Stimulated activated CD4-positive, alpha-beta T cell treated with anti-CD3 and anti-CD28 coated beads, Interleukin-2, amount 100 ng/mL, for 24 hours (primary cell): ENCODE measurements at regions not wholly inside any gene's neighbourhood (a gene's known extent, or its start where the extent isn't known, plus 50 kb on each side); places are given as distances from the start of the nearest gene placed in this dataset.
A peak's percentile ranks its signal among the peaks of the same experiment; 100 is the strongest.
"Not testable (repeated sequence)": the region's sequence is repeated elsewhere in the genome, so short reads cannot be mapped to it uniquely, and the experiment has no call there.

Source experiments
- DNase-seq, 2 donors: peaks; one replicate each; pipeline ENCODE4 v3.0.0-alpha.2; 2020

- DNase-seq: no peak
Observed at GRCh38 chr3:75129101-75129500, 514.6 kb upstream of the CNTN3 start.

DNA sequence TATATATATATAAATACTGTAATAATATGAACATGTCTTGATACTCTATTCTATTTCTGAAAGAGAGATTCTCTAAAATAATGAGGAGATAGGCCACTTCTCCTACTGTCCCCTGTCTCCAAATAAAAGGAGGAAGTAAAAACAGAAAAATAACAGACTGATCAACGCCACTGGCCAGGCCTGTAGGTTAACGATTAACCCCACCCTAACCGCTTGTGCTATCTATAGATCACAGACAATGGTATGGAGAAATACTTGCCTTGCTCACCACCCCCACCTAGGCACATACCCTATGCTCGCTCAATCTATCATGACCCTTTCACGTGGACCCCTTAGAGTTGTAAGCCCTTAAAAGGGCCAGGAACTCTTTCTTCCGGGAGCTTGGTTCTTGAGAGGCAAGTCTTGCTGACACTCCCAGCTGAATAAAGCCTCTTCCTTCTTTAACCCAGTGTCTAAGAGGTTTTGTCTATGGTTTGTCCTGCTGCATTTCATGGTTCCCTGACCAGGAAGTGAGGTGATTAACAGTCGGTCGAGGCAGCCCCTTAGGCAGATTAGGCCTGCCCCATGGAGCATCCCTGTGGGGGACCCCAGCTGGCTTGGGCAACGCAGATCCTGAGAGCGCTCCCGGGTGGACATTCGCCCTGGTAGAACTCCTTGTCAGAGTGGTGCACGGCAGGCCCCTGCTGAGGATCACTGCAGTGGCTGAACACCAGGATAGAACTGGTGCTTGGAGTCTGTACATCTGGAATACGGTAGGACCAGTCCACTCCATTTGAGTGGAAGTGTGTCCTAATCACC, 521.8 kb upstream of the CNTN3 start:
- DNase-seq: no peak

GRCh38 chr3:75138345-75138744, 523.9 kb upstream of the CNTN3 start:
- DNase-seq: no peak

GRCh38 chr3:75140904-75141615, 523.1 kb upstream of the FRG2C start:
- DNase-seq: no peak

DNA sequence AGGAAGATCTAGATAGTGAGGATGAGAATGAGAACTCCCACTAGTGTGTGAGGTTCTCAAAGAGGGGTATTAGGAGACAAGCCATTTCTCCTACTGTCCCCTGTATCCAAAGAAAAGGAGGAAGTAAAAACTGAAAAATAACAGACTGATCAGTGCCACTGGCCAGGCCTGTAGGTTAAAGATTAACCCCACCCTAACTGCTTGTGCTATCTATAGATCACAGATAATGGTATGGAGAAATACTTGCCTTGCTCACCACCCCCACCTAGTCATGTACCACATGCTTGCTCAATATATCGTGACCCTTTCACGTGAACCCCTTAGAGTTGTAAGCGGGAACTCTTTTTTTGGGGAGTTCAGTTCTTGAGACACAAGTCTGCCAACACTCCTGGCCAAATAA, 519.7 kb upstream of the FRG2C start:
- no peak for DNase-seq

DNA sequence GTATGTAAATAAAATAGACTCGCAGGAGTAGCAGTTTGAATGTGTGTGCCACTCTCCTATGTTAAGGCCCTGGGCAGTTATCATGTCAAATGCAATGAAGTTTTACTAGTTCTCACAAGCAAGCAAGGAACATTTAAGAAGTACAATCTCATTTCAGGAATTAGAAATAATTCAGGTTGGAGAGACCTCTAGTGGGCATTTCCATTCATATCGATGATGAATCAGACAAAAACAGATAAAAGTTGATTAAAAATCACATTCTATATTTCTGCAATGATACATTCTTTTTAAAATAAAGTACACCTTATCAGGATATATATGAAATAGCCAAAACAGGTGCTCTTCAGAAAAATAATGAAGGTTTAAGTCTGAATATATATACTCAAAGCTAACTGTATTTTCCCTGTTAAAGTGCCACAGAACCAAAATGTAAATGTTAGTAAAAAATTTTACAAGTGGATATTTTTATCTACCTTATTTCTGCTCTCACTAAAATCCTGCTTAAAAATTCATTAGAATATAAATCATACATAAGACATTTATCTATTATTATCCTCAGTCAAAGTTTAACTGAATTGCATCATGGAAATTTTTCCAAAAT, 492.4 kb upstream of the FRG2C start:
- DNase-seq: no peak

GRCh38 chr3:75176937-75177336, 487.2 kb upstream of the FRG2C start:
- DNase-seq: no peak

DNA sequence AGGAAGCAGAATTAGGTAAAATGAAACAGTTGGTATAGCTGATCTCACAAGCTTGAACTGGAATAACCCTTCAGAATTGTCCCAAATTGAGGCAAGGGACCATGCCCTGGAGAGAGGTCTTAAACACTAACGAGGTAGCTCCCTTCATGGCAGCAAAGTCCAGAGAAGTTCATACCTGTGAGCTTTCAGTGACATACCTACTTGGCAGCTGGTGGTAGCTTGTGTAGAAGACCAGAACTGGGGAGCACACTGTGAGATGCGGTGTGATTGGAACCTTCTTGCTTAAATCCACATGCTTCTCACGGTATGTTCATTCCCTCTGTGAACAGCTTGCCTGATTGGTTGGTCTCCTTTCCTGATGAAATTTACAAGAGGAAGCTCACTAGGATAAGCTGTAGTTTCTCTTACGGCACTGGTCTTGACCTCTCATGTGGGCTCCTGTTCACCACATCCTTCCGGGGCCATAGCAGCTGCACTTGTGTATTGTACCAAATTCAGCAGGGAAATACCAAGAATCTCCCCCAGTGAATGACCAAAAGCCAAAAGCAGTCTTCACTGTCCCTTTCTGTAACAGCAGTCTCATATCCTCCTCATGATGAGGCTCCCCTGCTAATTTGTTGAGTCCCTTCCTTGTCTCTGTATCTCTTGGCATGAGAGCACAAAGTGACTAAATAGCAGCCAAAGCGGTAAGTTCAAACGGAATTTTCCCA, 483.7 kb upstream of the FRG2C start:
- no peak for DNase-seq

DNA sequence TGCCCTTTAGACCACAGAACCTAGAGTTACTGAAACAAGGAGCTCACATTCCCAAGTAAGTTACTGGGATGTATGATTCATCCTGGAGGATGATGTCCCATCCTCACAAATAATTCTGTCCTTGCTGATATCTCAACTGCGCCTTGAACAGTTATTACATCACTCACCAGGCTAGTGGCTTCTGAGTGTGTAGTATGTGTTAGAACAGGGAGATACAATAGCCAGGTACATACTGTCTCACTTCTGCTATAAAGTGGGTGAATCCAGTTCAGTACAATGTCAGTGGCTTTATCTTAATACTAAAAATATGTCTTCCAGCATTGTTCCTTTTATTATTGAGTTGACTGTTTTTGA, 483.2 kb upstream of the FRG2C start:
- DNase-seq: no peak

DNA sequence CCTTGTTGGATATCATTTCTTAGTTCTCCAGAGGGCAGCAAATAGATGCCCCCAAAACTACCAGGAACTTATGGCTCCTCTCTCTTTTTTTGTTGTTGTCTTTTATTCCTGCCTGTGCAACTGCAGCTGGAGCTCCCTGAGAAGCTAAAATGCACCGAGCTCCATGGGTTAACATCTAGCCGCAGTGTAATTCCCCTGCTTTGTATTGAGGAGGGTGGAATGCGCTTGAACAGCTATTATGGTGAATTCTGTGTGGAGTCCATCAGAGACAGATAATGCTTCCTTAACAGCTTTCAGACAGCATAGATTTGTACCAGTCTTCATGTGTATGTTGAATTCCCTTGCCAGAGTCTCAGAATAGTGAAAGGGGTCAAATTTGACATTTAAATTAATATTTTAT, 475.2 kb upstream of the FRG2C start:
- DNase-seq: no peak

DNA sequence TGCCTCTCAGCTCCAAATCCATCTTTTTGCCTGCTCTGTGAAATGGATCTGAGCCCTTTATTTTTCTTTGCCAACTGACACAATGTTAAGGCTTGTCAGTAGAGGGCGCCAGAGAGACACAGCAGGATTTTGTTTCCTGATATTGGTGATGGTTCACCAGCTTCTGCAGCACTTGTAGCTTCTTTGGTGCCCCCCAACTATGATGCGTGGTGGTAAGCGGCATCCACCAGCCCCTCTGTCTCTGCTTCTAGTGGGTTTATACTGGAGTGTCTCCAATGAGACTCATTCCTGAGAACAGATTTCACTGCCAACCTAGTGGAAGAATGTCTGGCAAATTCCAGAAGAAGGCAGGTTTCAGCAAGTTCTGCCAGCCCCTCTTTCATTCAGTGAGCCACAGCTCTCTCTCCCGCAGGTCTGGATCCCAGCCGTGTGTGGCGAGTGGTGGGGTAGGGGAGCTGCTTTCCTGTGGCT, 471.9 kb upstream of the FRG2C start:
- peak; percentile 53 to 59 for DNase-seq

GRCh38 chr3:75193797-75194196, 470.3 kb upstream of the FRG2C start:
- DNase-seq: no peak

DNA sequence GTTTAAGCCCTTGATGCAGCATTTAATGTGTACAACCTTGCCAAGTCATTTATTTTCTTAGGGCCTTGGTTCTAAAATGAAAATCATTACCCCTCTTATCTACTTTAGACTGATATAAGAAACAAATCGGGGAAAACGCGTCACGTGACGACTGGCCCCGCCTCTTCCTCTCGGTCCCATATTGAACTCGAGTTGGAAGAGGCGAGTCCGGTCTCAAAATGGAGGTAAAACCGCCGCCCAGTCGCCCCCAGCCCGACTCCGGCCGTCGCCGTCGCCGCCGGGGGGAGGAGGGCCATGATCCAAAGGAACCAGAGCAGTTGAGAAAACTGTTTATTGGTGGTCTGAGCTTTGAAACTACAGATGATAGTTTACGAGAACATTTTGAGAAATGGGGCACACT, 449.8 kb upstream of the FRG2C start:
- DNase-seq: not testable (repeated sequence)

DNA sequence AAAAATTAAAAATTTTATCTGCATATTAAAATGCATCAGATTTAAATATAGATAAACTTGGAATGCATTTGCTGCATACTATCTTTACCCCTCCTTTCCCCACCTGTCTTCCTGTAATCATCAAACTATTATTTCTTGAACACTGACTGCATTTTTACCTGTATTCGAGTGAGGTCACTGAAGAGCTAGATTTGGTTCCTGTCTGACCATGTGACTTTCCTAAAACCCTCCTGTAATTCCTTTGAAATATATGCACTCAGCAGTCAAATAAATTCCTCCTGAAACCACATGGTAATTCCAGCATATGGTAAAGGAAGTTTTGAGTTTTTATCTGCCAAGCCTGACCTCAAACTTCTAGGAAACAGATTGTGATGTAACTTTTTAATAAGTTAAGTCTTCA, 445.6 kb upstream of the FRG2C start:
- no peak for DNase-seq

- DNase-seq: no peak
Observed at GRCh38 chr3:75220932-75221331, 443.2 kb upstream of the FRG2C start.

GRCh38 chr3:75224412-75224811, 439.7 kb upstream of the FRG2C start:
- no peak for DNase-seq

GRCh38 chr3:75232216-75232615, 431.9 kb upstream of the FRG2C start:
- no peak for DNase-seq

DNA sequence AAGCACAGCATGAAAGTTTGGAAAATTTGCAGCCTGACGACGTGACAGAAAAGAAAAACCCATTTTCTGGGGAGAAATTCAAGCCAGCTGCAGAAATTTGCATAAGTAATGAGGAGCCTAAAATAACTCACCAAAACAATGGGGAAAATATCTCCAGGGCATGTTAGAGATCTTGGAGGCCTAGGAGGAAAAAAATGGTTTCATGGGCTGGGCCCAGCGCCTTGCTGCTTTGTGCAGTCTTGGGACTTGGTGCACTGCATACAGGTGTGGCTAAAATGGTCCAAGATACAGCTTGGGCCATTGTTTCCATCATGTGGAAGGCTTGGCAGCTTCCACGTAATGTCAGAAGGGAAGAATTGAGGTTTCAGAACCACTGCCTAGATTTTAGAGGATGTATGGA, 428.5 kb upstream of the FRG2C start:
- no peak for DNase-seq

DNA sequence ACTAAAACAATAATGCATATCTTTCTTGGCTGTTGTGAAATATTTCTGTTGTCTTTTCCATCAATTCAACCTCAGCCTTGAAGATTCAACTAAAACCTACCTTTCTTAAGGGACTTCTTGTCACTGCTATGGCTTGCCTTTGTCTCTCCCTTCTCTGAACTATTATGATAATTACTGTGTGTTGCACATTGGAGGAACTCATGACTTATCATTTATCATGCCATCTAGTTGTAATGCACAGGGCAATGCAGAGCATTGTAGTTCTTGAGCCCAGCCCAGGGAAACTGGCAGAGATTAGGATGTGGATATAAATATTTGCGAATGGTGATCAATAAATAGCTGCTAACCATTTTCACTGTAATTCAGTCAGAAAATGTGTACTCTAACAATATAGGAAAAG, 427.1 kb upstream of the FRG2C start:
- no peak for DNase-seq

- DNase-seq: no peak
Observed at GRCh38 chr3:75237477-75237876, 426.7 kb upstream of the FRG2C start.

DNA sequence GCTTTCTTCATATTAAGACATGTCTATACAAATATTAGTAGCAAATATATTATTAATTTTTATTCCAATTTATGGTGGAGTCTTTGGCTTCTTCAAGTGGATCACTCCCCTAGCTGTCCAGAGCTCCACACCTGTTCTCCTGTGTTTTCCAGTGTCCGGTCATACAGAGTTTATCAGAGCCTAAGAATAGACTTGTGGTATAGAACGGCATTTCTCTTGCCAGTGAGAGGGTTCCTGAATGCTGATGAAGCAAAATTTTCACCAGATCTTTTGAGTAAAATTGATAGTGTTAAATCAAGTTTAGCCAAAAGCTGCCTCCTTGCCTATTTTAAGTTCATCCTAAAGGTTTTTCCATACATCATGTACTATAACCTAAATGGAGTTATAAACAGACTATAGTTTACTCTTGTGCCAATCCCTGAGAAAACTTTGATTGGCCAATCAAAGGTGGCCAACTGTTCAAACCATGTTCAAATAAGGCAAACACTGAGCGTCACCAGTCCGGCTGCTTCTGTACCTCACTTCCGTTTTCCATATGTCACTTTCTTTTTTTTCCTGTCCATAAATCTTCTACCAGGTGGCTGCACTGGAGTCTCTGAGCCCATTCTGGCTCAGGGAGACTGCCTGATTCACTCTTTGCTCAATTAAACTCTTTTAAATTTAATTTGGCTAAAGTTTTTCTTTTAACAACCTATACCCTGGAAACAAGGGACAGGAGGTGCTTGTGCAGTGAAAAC, 422.7 kb upstream of the FRG2C start:
- DNase-seq: not testable (repeated sequence)

GRCh38 chr3:75242012-75242735, 422.0 kb upstream of the FRG2C start:
- DNase-seq: no peak
